ENCODE measurements at regions not wholly inside any gene's neighbourhood (a gene's known extent, or its start where the extent isn't known, plus 50 kb on each side); places are given as distances from the start of the nearest gene placed in this dataset.

DNA sequence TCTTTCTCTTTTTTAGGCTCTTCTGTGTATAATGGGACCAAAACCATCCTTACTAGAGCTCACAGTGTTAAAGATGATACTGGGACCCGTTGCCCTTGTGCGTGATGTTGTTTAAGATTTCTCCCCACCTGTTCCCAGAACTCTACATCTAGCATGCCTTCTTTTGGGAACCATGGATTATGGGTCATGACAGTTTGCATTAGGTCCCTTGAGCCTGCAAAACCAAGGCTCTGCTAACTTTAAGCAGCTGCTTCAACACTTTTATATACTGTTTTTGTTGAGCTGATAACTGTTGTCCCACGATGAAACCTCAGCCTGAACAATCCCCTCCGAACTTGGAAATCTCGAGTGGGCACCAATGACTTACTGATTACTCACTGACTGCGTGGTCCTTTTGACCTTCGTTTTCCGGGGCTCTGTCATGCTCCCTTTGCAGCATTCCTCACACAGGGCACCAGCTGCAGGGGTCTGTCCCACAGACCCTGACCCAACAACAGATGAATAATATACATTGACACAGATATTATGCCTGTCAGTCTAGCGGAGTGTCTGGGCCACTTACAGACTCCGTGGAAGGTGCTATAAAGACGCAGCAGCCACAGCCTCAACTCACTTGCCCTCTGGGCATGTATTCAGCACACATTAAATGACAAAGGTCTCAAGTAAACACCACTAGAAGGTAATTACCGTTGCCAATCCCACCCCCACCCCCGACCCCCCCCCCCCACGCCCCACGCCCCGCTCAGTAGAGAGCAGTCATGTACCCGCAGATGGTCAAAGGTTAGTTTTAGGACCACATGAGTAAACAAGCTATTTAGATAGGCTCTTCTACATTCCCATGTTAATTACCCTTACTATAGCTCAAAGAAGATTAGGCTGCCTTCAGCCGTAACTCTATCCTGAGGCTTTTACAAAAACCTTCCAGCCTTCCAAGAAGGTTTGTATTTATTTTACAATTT is 162.0 kb upstream of the WDFY3 start:
- TF ChIP-seq POLR2AphosphoS5 (IDR thresholded peaks at IDR 0.05; ENCODE audit: low read depth, low read length), result no peak
- TF ChIP-seq POLR2A (IDR thresholded peaks at IDR 0.05; ENCODE audit: low read depth, low read length), result no peak

Data from GM12892 (cell line).